ENCODE measurements at regions not wholly inside any gene's neighbourhood (a gene's known extent, or its start where the extent isn't known, plus 50 kb on each side); places are given as distances from the start of the nearest gene placed in this dataset.

DNA sequence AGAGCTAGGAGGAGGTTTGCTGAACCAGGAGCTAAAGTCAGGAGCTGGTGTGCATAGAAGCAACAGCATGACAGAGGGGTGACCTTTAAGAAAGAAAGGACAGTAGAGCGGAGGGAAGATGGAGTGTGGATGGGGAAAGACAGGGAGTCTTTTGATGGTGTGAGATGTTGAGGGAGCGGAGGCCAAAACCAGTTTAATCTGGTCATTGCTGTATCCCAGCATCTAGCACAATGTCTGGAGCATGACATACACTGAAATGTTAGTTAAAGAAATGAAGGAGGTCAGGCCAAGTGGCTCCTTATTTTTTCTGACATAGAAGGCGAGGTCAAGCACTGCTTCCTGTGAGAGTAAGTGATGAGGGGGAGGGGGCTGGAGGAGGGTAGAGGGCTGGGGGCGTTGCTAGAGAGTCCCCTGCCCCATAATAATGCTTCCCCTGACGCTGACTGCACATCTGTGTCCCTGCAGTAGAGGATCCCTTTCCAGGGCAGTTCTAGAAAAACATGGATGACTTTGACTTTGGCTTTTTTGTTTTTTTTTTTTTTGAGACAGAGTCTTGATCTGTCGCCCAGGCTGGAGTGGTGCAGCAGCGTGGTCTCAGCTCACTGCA lies 70.2 kb downstream of the ZNF467 start:
- TF ChIP-seq, protein P1, sequence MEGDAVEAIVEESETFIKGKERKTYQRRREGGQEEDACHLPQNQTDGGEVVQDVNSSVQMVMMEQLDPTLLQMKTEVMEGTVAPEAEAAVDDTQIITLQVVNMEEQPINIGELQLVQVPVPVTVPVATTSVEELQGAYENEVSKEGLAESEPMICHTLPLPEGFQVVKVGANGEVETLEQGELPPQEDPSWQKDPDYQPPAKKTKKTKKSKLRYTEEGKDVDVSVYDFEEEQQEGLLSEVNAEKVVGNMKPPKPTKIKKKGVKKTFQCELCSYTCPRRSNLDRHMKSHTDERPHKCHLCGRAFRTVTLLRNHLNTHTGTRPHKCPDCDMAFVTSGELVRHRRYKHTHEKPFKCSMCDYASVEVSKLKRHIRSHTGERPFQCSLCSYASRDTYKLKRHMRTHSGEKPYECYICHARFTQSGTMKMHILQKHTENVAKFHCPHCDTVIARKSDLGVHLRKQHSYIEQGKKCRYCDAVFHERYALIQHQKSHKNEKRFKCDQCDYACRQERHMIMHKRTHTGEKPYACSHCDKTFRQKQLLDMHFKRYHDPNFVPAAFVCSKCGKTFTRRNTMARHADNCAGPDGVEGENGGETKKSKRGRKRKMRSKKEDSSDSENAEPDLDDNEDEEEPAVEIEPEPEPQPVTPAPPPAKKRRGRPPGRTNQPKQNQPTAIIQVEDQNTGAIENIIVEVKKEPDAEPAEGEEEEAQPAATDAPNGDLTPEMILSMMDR (IDR thresholded peaks at IDR 0.05) = no peak

DNA sequence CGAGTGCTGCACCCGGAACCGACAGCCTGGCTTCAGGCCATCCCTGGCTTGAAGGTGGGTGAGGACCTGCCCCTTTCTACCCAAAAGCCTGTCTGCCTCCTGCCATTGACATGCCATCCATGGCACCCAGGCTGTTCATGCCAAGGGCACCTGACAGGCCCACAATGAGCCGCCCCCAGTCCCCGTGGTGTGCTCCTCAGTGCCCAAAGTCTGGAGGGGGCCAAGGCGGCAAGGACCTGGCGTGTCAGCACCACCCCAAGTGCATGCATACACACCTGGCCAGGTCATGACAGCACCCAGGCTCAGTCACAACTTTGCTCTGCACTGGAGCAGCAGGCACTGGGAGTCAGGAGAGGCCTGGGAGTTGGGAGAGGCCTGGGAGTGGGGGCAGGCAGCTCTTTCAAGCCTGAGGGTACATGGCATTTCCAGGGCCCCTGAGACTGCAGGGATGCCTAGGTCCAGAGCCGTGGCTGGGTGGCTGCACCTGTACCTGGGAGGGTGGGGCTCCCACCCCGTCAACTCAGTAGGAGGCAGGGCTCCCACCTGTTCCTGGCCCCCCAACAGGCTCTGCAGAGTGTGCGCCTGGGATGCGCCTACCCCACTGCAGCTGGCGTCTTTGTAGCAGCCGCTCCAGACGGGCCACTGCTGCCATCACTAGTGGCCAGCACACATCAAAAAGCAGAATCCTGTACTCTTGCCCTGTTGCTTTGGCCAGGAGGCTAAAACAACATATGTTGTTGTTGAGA lies 71.7 kb downstream of the ZNF467 start:
- TF ChIP-seq, protein P1 (IDR thresholded peaks at IDR 0.05) = no peak

DNA sequence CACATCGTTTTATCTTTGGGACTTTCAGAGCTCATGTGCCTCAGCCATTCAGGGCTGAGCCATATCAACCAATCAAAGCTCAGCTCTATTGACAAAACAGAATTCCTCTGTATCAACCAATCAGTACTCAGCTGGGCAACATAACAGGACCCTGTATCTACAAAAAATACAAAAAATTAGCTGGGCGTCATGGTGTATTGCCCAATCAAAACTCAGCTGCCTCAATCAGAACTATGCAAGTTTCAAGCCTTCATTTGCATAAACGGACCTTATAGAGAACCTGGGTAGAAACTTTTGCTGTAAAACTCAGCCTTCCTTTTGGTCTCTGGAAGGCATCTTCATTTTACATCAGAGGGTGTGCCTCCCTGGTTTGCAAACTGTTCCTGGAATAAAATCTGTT lies 77.1 kb downstream of the ZNF467 start:
- TF ChIP-seq, protein P1 (IDR thresholded peaks at IDR 0.05) = no peak

DNA sequence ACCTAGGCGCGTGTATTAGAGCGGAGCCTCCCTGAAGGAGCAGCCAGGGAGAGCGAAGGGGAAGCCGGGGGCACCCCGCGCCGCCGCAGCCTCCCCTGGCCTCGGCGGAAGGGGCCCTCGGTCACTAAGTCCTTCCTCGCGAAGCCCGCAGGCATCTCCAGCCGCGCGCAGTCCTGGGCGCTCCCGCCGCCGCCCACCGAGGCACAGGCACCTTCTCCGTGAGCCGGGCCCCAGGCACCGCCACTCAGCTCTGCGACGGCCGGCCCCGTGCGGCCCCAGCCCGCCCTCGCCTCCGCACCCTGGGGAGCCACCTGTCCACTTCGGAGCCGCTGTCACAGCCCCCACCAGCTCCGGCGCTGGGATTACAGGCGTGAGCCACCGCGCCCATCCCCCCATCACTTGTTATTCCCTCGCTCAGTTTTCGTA lies 80.8 kb downstream of the ZNF467 start:
- TF ChIP-seq, protein P1 (IDR thresholded peaks at IDR 0.05) = no peak

DNA sequence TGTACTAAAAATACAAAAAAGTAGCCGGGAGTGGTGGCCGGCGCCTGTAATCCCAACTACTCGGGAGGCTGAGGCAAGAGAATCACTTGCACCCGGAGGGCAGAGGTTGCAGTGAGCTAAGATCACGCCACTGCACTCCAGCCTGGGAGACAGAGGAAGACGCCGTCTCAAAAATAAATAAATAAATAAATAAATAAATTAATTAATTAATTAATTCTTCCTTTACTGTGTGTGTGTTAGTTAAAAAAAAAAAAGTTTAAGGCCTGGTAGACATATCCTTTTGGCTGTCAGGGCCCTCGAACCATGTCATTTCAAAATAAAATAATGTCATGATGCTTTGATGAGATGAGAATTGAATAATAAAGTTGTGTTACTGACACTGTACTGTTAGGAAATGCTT lies 81.3 kb downstream of the ZNF467 start:
- TF ChIP-seq, protein P1 (IDR thresholded peaks at IDR 0.05) = no peak

DNA sequence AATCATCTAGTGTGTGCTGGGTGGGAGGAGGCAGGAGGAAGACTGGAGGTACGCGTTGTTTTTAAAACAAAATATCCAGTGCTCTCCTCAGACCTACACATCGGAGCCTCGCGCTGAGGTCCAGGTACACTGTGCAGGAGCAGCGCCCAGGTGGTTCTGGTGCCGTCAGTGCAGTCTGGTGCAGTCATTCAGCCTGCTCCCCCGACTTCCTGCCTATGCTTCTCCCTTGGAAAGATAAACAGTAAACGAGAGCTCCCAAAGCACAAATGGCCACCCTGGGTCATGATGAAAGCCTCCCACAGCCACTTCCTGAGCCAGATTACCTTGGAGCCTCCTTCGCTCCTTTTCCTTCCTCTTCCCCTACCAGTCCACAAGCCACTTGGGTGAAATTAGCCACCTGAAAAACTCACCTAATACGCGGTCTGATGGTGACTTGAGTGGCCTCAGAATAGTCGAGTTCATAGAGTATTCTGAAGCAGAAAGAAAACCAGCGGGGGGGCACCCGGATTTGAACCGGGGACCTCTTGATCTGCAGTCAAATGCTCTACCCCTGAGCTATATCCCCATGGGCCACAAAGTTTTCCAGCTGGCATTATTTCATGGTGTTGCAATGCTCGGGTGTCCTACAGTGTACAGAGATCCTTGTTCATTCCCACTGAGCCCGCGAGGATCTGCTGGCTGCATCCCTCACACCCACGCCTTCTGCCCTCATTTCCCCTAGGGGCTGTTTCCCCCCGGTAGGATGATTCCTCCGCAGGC lies 82.5 kb downstream of the ZNF467 start:
- TF ChIP-seq, protein P1 (IDR thresholded peaks at IDR 0.05) = no peak

DNA sequence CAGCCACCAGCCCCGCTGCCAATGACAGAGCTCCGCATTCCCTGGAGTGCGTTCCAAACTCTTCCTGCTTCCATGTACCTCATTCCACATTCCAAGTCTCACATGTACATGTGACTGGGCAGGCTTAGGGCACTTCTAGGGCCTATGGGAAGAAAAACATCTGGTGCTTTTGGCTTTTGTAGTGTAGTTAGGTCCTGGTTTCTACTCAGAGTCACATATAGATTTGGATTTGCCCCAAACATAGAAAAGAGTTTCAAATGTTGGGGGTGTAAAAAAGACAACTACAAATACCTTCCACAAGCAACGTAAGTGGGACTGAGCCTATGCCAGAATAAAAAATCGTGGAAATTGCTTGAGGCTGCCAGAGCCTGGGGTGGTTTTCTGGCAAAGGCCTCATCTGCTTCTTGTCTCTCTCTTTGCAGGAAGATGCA lies 84.1 kb downstream of the ZNF467 start:
- TF ChIP-seq, protein P1 (IDR thresholded peaks at IDR 0.05) = no peak
